Fibroblast of villous mesenchyme (primary cell): ENCODE measurements at regions not wholly inside any gene's neighbourhood (a gene's known extent, or its start where the extent isn't known, plus 50 kb on each side); places are given as distances from the start of the nearest gene placed in this dataset.

Experiments
- DNase-seq: peaks from one replicate; pipeline ENCODE4 v3.0.0-alpha.2; 2010; ENCODE audit warnings: low read depth
- H3K4me3 ChIP-seq: 2 replicates; pipeline ENCODE4 v1.5.1; 2011; ENCODE audit warnings: low read depth, mild to moderate bottlenecking, low read length
- TF ChIP-seq, protein P1 (sequence below): IDR thresholded peaks from 2 replicates; pipeline ENCODE4 v1.5.1; 2012; ENCODE audit warnings: low read depth, mild to moderate bottlenecking, low read length; ENCODE audit not compliant: insufficient read depth

DNA sequence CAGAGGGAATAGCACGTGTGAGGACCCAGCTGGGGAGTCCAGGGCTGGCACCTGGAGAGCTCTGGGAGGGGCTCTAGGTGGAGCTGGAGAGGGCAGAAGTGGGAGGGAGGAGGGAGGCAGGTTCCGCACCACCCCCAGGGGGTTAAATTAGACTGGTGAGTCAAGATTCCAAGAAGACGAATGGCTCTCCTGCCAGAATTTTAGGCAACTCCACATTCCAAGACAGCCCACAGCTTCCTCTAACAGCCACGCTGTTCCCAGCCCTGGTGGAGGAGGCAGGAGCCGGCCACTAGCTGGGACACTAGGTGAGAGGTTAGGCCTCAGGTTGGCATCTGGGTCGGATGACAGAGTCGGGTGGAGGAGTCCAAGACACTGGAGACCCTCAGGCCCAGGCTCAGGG is 60.2 kb downstream of the TFAP2C start:
- TF ChIP-seq, protein P1, sequence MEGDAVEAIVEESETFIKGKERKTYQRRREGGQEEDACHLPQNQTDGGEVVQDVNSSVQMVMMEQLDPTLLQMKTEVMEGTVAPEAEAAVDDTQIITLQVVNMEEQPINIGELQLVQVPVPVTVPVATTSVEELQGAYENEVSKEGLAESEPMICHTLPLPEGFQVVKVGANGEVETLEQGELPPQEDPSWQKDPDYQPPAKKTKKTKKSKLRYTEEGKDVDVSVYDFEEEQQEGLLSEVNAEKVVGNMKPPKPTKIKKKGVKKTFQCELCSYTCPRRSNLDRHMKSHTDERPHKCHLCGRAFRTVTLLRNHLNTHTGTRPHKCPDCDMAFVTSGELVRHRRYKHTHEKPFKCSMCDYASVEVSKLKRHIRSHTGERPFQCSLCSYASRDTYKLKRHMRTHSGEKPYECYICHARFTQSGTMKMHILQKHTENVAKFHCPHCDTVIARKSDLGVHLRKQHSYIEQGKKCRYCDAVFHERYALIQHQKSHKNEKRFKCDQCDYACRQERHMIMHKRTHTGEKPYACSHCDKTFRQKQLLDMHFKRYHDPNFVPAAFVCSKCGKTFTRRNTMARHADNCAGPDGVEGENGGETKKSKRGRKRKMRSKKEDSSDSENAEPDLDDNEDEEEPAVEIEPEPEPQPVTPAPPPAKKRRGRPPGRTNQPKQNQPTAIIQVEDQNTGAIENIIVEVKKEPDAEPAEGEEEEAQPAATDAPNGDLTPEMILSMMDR = no peak
- DNase-seq = peak; percentile 24

DNA sequence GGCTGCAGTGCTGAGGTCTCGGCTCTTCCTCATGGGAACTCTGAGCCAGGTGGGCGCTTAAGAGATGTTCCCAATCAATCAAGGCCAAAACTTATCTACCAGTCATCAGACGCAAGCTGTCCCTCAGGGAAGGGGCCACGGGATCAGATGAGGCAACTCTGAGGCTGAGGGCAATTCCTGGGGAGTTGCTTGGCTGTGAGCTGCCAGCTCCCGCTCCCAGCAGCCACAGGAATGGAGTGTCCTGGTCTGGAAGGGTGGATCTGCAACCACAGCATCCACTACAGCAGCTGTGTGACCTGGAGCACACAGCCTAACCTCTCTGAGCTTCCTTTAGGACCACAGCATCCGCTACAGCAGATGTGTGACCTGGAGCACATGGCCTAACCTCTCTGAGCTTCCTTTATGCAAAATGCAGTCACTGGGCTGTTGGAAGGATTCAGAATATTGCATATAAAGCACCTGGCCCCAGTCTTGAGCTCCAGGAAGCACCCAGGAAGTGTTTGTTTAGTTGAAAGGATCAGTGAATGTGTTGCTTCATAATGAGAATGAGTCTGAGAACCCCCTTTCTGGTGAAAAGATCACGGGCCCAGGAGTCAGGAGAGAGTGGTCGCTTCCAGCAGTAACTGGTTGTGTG is 60.9 kb downstream of the TFAP2C start:
- no peak overlapping the region for H3K4me3 ChIP-seq
- TF ChIP-seq, protein P1 = no peak
- peak; percentile 28 for DNase-seq

More for the DNA sequence above, 60.2 kb downstream of the TFAP2C start:
- no peak overlapping the region for H3K4me3 ChIP-seq

DNA sequence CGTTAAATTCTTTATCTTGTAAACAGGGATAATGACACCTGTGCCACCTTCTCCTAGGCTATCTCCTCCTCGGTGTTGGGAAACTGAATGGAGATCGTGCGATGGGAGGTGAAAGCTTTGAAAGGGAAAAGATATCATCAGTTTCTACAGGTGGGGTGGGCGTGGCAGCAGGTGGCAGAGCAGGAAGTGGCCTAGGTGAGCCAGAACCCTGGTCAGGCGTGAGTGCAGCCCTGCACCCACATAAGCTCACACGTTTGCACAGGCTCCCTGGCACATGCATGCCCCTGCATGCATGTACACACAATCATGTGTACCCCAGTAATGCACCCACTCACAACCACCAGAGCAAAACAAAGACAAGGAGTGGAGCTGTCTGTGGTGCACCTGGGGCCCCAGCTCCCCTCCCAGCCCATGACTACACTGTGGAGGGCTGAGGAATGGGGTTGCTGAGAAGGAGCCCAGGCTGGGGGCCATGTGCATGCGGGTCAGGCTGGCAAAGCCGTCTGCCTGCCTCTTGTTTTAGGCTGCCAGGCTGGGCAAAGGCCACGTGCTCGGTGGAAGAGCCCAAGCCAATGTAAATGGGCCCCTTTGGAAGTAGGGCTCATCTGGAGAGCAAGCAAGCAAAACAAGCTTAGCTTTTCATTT is 61.5 kb downstream of the TFAP2C start:
- H3K4me3 ChIP-seq = no peak overlapping the region
- TF ChIP-seq, protein P1 = no peak
- DNase-seq = no peak

DNA sequence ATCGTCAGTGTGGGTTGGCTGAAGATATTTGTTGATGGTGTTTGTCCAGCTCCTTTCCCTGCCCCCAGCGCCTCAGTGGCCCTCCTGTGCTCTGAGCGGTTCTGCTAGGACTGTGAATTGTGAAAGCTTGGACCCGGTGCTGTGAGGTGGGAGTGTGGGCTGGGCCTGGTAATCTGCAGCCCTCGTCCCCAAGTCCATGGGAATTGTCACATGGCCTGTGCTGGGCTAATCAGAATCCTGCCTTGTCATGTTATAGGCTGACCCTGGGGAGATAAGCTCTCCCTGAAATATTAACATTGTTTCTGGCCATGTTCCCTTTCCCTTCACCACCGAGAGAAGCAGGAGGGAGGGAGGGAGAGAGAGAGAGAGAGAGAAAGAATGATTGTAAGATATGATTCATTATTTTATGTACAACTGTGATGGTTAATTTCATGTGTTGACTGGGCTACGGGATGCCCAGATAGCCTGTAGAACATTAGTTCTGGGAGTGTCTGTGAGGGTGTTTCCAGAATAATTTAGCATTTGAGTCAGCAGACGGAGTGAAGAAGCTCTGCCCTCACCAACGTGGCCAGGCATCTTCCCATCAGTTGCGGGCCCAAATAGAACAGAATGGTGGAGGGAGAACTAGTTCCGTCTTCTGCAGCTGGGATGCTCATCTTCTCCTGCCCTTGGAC is 62.4 kb downstream of the TFAP2C start:
- no peak overlapping the region for H3K4me3 ChIP-seq
- no peak for DNase-seq
- TF ChIP-seq, protein P1 = no peak

DNA sequence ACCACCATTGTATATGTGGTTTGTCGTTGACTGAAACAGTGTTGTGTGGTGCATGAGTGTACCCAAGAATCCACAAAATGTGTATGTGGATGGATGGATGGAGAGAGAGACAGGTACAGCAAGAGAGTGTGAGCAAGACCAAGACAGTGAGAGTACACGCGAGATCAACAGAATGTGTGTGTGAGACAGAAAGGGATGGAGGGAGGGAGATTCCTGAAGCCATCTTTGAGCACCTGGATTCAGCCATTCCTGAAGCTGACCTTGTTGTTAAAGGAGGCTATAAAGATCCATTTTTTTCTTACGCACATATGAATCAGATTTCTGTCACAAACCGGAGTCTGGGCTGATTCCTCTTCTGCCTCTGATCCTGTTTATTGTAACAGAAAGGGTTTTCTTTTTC is 64.1 kb downstream of the TFAP2C start:
- no peak for DNase-seq
- H3K4me3 ChIP-seq = no peak overlapping the region
- TF ChIP-seq, protein P1 = no peak

DNA sequence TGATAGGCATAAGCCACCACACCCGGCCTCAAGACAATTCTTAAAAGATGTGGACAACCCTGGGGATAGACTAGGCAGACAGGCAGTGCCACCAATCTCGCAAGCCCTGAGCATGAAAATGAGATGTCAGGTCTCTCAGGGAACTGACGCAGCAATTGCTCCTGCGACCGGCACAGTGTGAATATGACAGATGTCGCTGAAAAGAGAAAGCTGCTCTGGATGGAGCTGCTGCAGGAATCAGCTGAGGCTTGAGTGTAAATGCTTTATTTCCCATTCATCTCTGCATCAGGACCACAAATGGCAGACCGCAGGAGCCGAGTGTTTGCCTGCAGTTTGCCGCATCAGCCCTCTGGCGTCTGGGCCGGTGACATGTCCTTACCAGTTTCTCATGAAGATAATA is 68.4 kb downstream of the TFAP2C start:
- H3K4me3 ChIP-seq = no peak overlapping the region
- TF ChIP-seq, protein P1 = no peak
- no peak for DNase-seq
